OCI-LY3 (cell line): ENCODE measurements at regions not wholly inside any gene's neighbourhood (a gene's known extent, or its start where the extent isn't known, plus 50 kb on each side); places are given as distances from the start of the nearest gene placed in this dataset.

Experiments
- H2AFZ ChIP-seq: fragments of 200-600, 300-600 bp; shearing (Covaris generic); 2 replicates; pipeline ENCODE4 v1.6.0; 2014; ENCODE audit warnings: antibody characterized with exemption, low read depth, low read length
- H3K27ac ChIP-seq: fragments of 200-600, 300-600 bp; sonication (generic); 2 replicates; pipeline ENCODE4 v1.5.1; 2014; ENCODE audit warnings: mild to moderate bottlenecking, low read length, moderate library complexity, mixed read lengths
- H3K27me3 ChIP-seq: fragments of 200-600, 300-600 bp; sonication (generic); 2 replicates; pipeline ENCODE4 v1.6.1; 2014; ENCODE audit warnings: low read depth, low read length, mixed read lengths
- H3K36me3 ChIP-seq: fragments of 200-600, 300-600 bp; sonication (generic); replicated peaks from 2 replicates; pipeline ENCODE3; 2014; ENCODE audit warnings: low read depth, low read length, mixed read lengths
- H3K4me1 ChIP-seq: fragments of 300-600, 200-600 bp; sonication (generic); 2 replicates; pipeline ENCODE4 v1.6.1; 2014; ENCODE audit warnings: low read length, mixed read lengths
- H3K4me2 ChIP-seq: fragments of 200-600, 300-600 bp; sonication (generic); 2 replicates; pipeline ENCODE4 v1.6.1; 2014; ENCODE audit warnings: low read length, mixed read lengths
- H3K4me3 ChIP-seq: fragments of 300-600, 200-600 bp; sonication (generic); 2 replicates; pipeline ENCODE4 v1.5.1; 2014; ENCODE audit warnings: antibody characterized with exemption, mild to moderate bottlenecking, low read length, moderate library complexity
- H3K79me2 ChIP-seq: fragments of 300-600, 200-600 bp; shearing (Covaris generic); 2 replicates; pipeline ENCODE4 v1.6.1; 2014; ENCODE audit warnings: mild to moderate bottlenecking, low read length, mixed read lengths
- H3K9ac ChIP-seq: fragments of 300-600, 200-600 bp; shearing (Covaris generic); 2 replicates; pipeline ENCODE4 v1.6.0; 2014; ENCODE audit warnings: mild to moderate bottlenecking, low read length, moderate library complexity
- H3K9me3 ChIP-seq: fragments of 200-600, 300-600 bp; shearing (Covaris generic); 2 replicates; pipeline ENCODE4 v1.6.1; 2014; ENCODE audit warnings: low read length, mixed read lengths; ENCODE audit not compliant: insufficient read depth
- H4K20me1 ChIP-seq: fragments of 200-600, 300-600 bp; sonication (generic); 2 replicates; pipeline ENCODE4 v1.6.1; 2016; ENCODE audit warnings: low read length, mixed read lengths; ENCODE audit not compliant: insufficient read depth
- CTCF ChIP-seq: fragments of 200-600, 300-600 bp; sonication (generic); IDR thresholded peaks from 2 replicates; pipeline ENCODE4 v1.5.1; 2014; ENCODE audit warnings: antibody characterized with exemption, low read length, low read depth
- EZH2phosphoT487 ChIP-seq: fragments of 200-600 bp; shearing (Covaris generic); IDR thresholded peaks from 2 replicates; pipeline ENCODE4 v1.6.1; 2018; ENCODE audit warnings: antibody characterized with exemption, mixed run types, low read depth

GRCh38 chr10:111705021-111705420, 478.5 kb downstream of the GPAM start:
- TF ChIP-seq CTCF, result no peak
- TF ChIP-seq EZH2phosphoT487, result no peak
- Histone ChIP-seq H4K20me1 (no peaks in the 10 kb centered on the region), H3K9ac (no peak overlapping the region), H3K9me3 (no peaks in the 10 kb centered on the region), H2AFZ (no peak overlapping the region), H3K27ac (no peak overlapping the region), H3K4me2 (no peak overlapping the region), H3K27me3 (no peaks in the 10 kb centered on the region), H3K79me2 (no peaks in the 10 kb centered on the region), H3K4me3 (no peak overlapping the region), H3K4me1 (no peaks in the 10 kb centered on the region), H3K36me3 (no peaks in the 10 kb centered on the region)

- Histone ChIP-seq H3K27me3 (no peaks in the 10 kb centered on the region), H4K20me1 (no peaks in the 10 kb centered on the region), H3K79me2 (no peaks in the 10 kb centered on the region), H3K4me3 (no peak overlapping the region), H3K27ac (no peak overlapping the region), H3K9me3 (no peaks in the 10 kb centered on the region), H2AFZ (no peak overlapping the region), H3K9ac (no peak overlapping the region), H3K4me1 (no peaks in the 10 kb centered on the region), H3K4me2 (no peak overlapping the region), H3K36me3 (no peaks in the 10 kb centered on the region)
- TF ChIP-seq CTCF, result no peak
- TF ChIP-seq EZH2phosphoT487, result no peak
Measured at GRCh38 chr10:111706331-111706730, 477.2 kb downstream of the GPAM start.

DNA sequence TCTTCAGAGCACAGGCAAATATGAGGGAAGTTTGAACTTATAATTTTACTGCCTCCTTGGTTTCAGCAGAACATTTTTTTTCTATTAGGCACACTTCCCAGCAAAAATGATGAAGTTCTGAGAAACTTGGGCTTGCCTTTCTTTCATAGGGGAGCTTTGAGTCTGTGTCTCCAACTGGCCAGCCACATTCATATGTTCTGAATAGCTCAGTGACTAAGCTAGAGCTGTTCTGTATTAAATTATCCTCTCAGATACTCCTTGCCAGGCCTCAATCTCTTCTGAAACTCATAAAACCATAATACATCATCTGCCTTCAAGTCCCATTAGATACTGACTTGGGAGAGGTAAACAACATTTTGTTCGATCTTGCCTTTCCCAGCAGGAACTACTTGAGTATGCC, 476.5 kb downstream of the GPAM start:
- no peaks in the 10 kb centered on the region for H3K79me2 ChIP-seq
- H3K4me3 ChIP-seq, result no peak overlapping the region
- H3K4me2 ChIP-seq, result no peak overlapping the region
- H3K27me3 ChIP-seq, result no peaks in the 10 kb centered on the region
- H4K20me1 ChIP-seq, result no peaks in the 10 kb centered on the region
- H2AFZ ChIP-seq, result no peak overlapping the region
- H3K27ac ChIP-seq, result no peak overlapping the region
- H3K36me3 ChIP-seq, result no peaks in the 10 kb centered on the region
- H3K4me1 ChIP-seq, result no peaks in the 10 kb centered on the region
- no peaks in the 10 kb centered on the region for H3K9me3 ChIP-seq
- no peak for TF ChIP-seq EZH2phosphoT487
- TF ChIP-seq CTCF, result no peak
- H3K9ac ChIP-seq, result no peak overlapping the region

DNA sequence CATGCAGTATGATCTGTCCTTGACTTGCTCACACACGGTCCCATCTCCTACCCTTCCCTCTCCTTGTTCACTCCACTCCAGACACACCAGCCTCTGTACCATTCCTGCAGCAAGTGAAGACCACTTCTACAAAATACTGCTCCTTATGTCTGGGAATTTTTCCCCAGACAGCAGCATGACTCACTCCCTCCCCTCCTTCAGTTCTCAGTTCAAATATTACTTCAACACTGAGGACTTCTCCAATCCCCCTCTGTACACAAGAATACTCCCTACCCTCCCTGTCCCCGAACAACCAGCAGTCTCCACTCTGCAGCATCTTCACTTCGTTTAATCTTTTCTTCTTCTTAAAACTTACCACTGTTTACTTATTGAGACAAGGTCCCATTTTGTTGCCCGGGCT, 474.0 kb downstream of the GPAM start:
- Histone ChIP-seq H3K79me2 (no peaks in the 10 kb centered on the region), H3K27me3 (no peaks in the 10 kb centered on the region), H3K4me3 (no peak overlapping the region), H3K9ac (no peak overlapping the region), H2AFZ (no peak overlapping the region), H4K20me1 (no peaks in the 10 kb centered on the region), H3K4me2 (no peak overlapping the region), H3K36me3 (no peaks in the 10 kb centered on the region), H3K9me3 (no peaks in the 10 kb centered on the region), H3K27ac (no peak overlapping the region), H3K4me1 (no peaks in the 10 kb centered on the region)
- TF ChIP-seq CTCF (no peak), EZH2phosphoT487 (no peak)
